ENCODE measurements at regions not wholly inside any gene's neighbourhood (a gene's known extent, or its start where the extent isn't known, plus 50 kb on each side); places are given as distances from the start of the nearest gene placed in this dataset.
A peak's percentile ranks its signal among the peaks of the same experiment; 100 is the strongest.

DNA sequence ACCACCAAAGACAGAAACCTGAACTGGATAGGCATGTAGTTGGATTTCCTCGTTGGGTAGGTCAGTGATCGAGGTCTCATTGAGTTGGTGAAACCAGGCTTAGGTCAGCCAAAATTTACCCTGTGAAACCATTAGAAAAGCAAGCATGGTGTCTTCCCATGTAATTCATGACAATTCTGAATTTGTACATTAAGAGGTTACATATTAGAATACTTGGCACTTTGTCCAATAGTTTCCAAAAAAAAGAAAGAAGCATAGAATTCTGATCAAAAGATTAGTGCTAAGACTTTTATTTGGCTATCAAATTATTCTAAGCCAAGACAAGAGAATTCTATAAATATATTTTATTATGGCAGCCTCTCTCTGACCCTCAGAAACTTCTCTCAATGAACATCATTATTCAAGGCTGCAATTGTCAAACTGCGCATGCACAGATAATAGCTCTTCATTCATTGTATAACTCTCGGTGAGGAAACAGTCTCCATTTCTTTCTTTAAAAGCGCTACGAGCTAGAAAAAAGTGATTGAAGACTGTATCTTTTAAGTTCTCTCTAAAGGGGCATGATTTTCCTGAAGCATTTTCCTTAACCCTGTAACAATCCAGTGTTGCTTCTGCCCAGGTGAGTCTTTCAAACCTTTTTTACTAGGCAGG is 79.1 kb upstream of the MYCN start:
- TF ChIP-seq POLR2A (IDR thresholded peaks at IDR 0.05) (no peak), CTCF (IDR thresholded peaks at IDR 0.05) (no peak)
- peak overlapping the region in 1 of 3 donors; percentile 8 for H3K27ac ChIP-seq
- DNase-seq, result no peak
- peak; percentile 24 to 48 (median 36) for ATAC-seq
- 65% methylated on average over 6 of the region's 6 CpGs for WGBS (ENCODE audit: insufficient coverage, low coverage, low lambda C conversion rate, missing lambda C conversion rate)
- no peaks in the 10 kb centered on the region for H3K9me3 ChIP-seq
- intact Hi-C loops (cut with DNase I), result no loop called here
- no peak overlapping the region for H3K4me3 ChIP-seq
- no peaks in the 10 kb centered on the region for H3K36me3 ChIP-seq
- no peaks in the 10 kb centered on the region for H3K27me3 ChIP-seq
- peaks cover 0 to 21% (median 3%) of the 10 kb centered on the region in 4 donors for H3K4me1 ChIP-seq

- H3K4me1 ChIP-seq, result peaks cover 0 to 21% (median 3%) of the 10 kb centered on the region in 4 donors
- no peak overlapping the region for H3K4me3 ChIP-seq
- 52% methylated on average over 1 of the region's 1 CpG for WGBS (ENCODE audit: insufficient coverage, low coverage, low lambda C conversion rate, missing lambda C conversion rate)
- TF ChIP-seq CTCF (IDR thresholded peaks at IDR 0.05) (no peak), POLR2A (IDR thresholded peaks at IDR 0.05) (no peak)
- no peaks in the 10 kb centered on the region for H3K27me3 ChIP-seq
- intact Hi-C loops (cut with DNase I), result no loop called here
- H3K27ac ChIP-seq, result peak overlapping the region in 2 of 3 donors; percentile 19 to 68
- no peaks in the 10 kb centered on the region for H3K9me3 ChIP-seq
- DNase-seq (no peak), ATAC-seq (peak; percentile 73 to 84 (median 74))
- no peaks in the 10 kb centered on the region for H3K36me3 ChIP-seq
Observed at GRCh38 chr2:15861898-15862297, 78.5 kb upstream of the MYCN start.

DNA sequence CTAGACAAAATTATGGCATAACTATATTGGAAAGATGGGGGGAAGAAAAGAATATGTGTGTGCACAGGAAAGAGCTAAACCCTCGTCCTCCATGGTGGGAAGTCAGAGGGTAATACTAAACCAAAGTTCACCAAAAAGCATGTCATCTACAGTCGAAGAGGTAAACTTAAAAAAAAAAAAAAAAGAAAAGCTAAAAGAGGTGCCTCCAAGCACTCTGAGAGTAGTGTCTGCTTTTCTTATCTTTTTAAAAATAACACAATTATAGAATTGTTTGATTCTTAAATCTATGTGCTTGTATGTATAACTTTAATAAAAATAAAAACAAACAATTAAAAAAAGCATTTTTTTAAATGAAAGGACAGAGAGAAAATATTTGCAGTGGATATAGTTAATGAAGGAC is 77.3 kb upstream of the MYCN start:
- intact Hi-C loops (cut with DNase I), result no loop called here
- no peak overlapping the region for H3K27ac ChIP-seq
- no peak overlapping the region for H3K4me3 ChIP-seq
- WGBS (ENCODE audit: insufficient coverage, low coverage, low lambda C conversion rate, missing lambda C conversion rate), result 58% methylated on average over 2 of the region's 2 CpGs
- no peak for ATAC-seq
- no peak for TF ChIP-seq POLR2A (IDR thresholded peaks at IDR 0.05)
- no peak for TF ChIP-seq CTCF (IDR thresholded peaks at IDR 0.05)
- no peak for DNase-seq
- H3K4me1 ChIP-seq, result peaks cover 0 to 21% (median 3%) of the 10 kb centered on the region in 4 donors
- no peaks in the 10 kb centered on the region for H3K27me3 ChIP-seq
- H3K9me3 ChIP-seq, result no peaks in the 10 kb centered on the region
- no peaks in the 10 kb centered on the region for H3K36me3 ChIP-seq

- Histone ChIP-seq H3K27ac (no peak overlapping the region), H3K4me3 (no peak overlapping the region), H3K9me3 (no peaks in the 10 kb centered on the region), H3K4me1 (peaks cover 0 to 21% (median 3%) of the 10 kb centered on the region in 4 donors), H3K27me3 (no peaks in the 10 kb centered on the region), H3K36me3 (no peaks in the 10 kb centered on the region)
- DNase-seq (no peak), ATAC-seq (no peak)
- TF ChIP-seq POLR2A (IDR thresholded peaks at IDR 0.05), result no peak
- TF ChIP-seq CTCF (IDR thresholded peaks at IDR 0.05), result no peak
- intact Hi-C loops (cut with DNase I), result no loop called here
- 86% methylated on average over 5 of the region's 5 CpGs for WGBS (ENCODE audit: insufficient coverage, low coverage, low lambda C conversion rate, missing lambda C conversion rate)
Observed at GRCh38 chr2:15863494-15864175, 76.7 kb upstream of the MYCN start.

Data from right lobe of liver (tissue), 6 donors.